ENCODE measurements at regions not wholly inside any gene's neighbourhood (a gene's known extent, or its start where the extent isn't known, plus 50 kb on each side); places are given as distances from the start of the nearest gene placed in this dataset.

DNA sequence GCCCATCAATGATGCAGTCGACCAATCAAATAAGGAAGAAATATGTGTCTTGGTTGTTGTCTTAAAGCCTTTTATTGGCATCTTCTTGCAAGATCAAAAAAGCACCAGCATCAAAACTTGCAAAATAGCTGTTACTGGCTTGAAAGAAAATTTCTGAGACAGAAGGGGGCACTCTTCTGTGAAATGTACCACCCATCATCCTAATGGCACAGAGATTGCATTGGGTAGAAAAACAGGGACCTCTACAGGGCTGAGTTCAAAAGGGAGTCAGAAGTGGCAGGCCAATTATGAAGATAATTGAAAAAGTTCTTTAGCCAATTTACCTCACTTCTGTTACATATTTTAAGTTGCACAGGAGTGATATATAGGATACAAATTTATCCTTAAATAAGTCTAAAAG lies 122.3 kb upstream of the GPR149 start:
- TF ChIP-seq CTCF (IDR thresholded peaks at IDR 0.05) = no peak
- no peak for TF ChIP-seq POLR2AphosphoS5 (IDR thresholded peaks at IDR 0.05)
